ENCODE measurements at regions not wholly inside any gene's neighbourhood (a gene's known extent, or its start where the extent isn't known, plus 50 kb on each side); places are given as distances from the start of the nearest gene placed in this dataset.

DNA sequence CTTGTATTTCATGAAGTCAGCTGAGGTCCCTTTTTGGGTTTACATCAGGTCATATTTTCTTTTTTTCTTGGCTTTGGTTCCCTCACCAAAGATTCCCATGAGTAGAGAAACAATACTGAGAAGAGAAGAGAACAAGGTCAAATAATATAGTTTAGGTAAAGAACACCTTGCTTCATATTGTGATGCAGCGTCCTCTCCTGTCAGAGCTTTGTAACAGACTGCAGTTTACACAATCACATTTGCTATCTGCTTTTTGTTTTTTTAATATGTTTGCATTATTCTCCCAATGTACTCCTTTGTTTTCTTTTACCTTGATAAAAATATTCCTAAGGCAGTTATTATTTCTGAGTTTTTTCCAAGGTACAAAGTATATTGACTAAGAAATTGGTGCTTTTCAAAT, 283.2 kb downstream of the SHOX2 start:
- Histone ChIP-seq H3K36me3 (no peaks in the 10 kb centered on the region), H3K4me1 (peaks cover 14% of the 10 kb centered on the region), H3K27me3 (no peaks in the 10 kb centered on the region), H3K9me3 (no peaks in the 10 kb centered on the region), H3K4me3 (ENCODE audit: low read depth, low read length) (no peak overlapping the region)
- DNase-seq = no peak
- TF ChIP-seq, protein P1, sequence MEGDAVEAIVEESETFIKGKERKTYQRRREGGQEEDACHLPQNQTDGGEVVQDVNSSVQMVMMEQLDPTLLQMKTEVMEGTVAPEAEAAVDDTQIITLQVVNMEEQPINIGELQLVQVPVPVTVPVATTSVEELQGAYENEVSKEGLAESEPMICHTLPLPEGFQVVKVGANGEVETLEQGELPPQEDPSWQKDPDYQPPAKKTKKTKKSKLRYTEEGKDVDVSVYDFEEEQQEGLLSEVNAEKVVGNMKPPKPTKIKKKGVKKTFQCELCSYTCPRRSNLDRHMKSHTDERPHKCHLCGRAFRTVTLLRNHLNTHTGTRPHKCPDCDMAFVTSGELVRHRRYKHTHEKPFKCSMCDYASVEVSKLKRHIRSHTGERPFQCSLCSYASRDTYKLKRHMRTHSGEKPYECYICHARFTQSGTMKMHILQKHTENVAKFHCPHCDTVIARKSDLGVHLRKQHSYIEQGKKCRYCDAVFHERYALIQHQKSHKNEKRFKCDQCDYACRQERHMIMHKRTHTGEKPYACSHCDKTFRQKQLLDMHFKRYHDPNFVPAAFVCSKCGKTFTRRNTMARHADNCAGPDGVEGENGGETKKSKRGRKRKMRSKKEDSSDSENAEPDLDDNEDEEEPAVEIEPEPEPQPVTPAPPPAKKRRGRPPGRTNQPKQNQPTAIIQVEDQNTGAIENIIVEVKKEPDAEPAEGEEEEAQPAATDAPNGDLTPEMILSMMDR (IDR thresholded peaks at IDR 0.05; ENCODE audit: low read depth, low read length) = no peak

DNA sequence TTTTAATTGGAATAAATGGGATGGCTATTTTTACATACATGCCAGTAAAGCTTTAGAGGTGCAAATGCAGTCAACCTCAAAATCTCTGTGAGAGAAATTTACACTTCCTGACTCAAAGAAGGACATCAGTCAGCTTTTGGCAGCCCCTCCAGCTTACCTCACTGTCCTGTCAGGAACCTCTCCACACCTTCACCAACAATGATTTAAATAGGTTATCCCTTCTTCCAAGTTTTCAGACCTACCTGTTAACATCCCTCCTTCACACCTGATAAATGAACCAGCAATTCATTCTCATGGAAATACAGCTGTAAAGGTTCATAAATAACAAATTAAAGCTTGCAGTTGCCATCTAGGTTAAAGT, 286.1 kb downstream of the SHOX2 start:
- no peak for DNase-seq
- TF ChIP-seq, protein P1 (IDR thresholded peaks at IDR 0.05; ENCODE audit: low read depth, low read length) = no peak
- H3K4me1 ChIP-seq = peaks cover 22% of the 10 kb centered on the region

DNA sequence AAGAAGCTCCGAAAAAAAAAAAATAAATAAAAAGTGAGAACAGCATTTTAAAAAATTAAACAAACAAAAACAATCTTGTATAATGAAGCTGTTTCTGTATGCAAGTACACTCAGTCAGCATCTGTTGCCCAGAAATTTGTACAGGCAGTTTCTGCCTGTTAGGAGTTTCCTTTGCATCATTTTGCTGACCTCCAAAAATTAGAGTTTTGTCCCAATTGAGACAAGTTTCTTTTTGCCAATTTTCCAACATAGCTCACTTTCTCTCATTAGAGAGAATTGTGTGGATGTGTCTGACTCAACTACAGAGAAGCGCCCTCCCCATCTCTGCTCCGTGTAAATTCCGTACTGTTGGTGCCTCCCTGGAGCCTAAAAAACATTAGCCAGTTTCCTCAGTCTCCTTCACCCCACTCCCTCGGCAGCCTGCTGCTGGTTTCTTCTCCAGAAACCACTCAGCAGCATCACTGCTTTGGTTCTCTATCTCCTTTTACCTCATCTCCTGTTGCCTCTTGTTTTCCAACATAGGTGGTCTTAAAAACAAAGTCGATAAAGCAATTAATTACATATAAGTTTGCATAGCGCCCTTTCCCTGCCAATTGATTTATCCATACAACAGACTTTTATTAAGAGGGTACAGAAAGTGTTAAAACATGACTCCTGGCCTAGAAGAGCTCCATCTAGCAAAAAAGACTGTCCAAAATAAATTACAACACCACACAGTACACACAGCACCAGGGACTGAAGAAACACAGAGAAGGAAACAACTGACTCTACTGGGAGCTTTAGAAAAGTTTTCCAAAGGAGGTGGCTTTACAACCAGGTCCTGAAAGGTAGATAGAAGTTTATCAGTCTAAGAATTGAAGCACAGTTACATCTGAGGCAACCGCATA, 286.7 kb downstream of the SHOX2 start:
- Histone ChIP-seq H3K36me3 (no peaks in the 10 kb centered on the region), H3K4me3 (ENCODE audit: low read depth, low read length) (no peak overlapping the region)
- TF ChIP-seq, protein P1 (IDR thresholded peaks at IDR 0.05; ENCODE audit: low read depth, low read length) = no peak

More for the DNA sequence above, 286.1 kb downstream of the SHOX2 start:
- no peaks in the 10 kb centered on the region for H3K27me3 ChIP-seq
- no peaks in the 10 kb centered on the region for H3K36me3 ChIP-seq
- H3K9me3 ChIP-seq = no peaks in the 10 kb centered on the region
- H3K4me3 ChIP-seq (ENCODE audit: low read depth, low read length) = no peak overlapping the region

DNA sequence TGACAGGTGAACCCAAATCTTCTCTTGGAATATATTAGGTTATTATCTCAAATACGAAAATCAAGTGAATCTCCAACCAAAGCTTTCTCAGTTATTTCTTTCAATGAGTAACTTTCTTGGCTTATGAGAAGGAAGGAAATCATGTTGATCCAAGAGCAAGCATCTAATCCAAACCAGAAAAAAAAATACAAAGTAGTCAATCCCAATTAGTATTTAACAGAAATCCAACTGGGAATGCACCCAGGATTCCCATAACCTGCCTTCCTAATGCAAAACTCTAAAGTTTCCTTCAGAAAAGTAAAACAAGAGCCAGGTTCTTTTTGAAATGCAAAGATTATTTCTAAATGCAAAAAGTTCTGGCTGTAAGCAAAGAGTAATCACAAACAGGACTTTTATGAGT, 289.3 kb downstream of the SHOX2 start:
- no peaks in the 10 kb centered on the region for H3K27me3 ChIP-seq
- peaks cover 12% of the 10 kb centered on the region; the same call in 1 of the 2 replicates for H3K4me1 ChIP-seq
- no peaks in the 10 kb centered on the region for H3K36me3 ChIP-seq
- no peak overlapping the region for H3K4me3 ChIP-seq (ENCODE audit: low read depth, low read length)
- no peaks in the 10 kb centered on the region for H3K9me3 ChIP-seq
- DNase-seq = no peak
- TF ChIP-seq, protein P1 (IDR thresholded peaks at IDR 0.05; ENCODE audit: low read depth, low read length) = no peak

More for the DNA sequence above, 286.7 kb downstream of the SHOX2 start:
- no peaks in the 10 kb centered on the region for H3K9me3 ChIP-seq
- peaks cover 21% of the 10 kb centered on the region for H3K4me1 ChIP-seq
- no peak for DNase-seq
- no peaks in the 10 kb centered on the region for H3K27me3 ChIP-seq

DNA sequence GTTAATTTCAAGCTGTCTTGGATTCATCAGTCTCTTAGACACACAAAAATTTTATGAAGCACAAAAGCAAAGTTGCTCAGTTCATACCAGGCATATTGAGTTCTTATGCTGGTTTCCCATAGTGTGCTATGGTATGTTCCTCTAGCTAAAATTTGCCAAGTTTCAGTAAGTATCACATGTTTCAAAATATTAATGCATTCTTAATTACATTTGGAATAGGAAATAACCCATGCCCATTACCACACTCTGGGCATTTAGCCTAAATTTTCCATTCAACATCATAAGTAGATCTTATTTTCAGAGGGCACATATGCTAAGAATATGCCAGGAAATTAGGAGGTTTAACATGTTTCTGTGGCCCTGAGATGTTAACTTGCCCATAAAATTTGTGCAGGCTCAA, 289.9 kb downstream of the SHOX2 start:
- Histone ChIP-seq H3K9me3 (no peaks in the 10 kb centered on the region), H3K4me1 (peaks cover 12% of the 10 kb centered on the region; the same call in 1 of the 2 replicates), H3K36me3 (no peaks in the 10 kb centered on the region), H3K27me3 (no peaks in the 10 kb centered on the region), H3K4me3 (ENCODE audit: low read depth, low read length) (no peak overlapping the region)
- no peak for DNase-seq
- TF ChIP-seq, protein P1 (IDR thresholded peaks at IDR 0.05; ENCODE audit: low read depth, low read length) = no peak

DNA sequence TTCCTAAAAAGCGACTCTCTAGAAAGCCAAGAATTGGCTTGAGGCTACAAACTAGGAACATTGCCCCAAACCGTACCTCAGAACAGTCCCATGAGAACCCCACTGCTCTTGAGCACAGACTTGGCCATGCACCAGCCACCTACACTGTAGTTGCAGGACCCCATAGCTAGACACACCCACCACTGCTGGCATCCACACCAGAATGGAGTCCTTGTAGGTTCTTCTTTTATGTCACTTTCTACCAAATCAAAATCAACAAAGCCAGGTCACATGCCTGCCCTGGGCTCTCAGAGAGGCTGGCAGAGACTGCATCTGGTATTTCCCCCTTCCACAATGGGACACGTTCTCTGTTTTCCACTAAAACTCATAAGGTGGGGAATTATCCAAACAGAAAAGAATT, 290.5 kb downstream of the SHOX2 start:
- Histone ChIP-seq H3K4me3 (ENCODE audit: low read depth, low read length) (no peak overlapping the region), H3K27me3 (no peaks in the 10 kb centered on the region), H3K4me1 (peaks cover 12% of the 10 kb centered on the region; the same call in 1 of the 2 replicates), H3K36me3 (no peaks in the 10 kb centered on the region), H3K9me3 (no peaks in the 10 kb centered on the region)
- DNase-seq = no peak
- TF ChIP-seq, protein P1 (IDR thresholded peaks at IDR 0.05; ENCODE audit: low read depth, low read length) = no peak
